Mesothelial cell of epicardium (in vitro differentiated cells): ENCODE measurements at regions not wholly inside any gene's neighbourhood (a gene's known extent, or its start where the extent isn't known, plus 50 kb on each side); places are given as distances from the start of the nearest gene placed in this dataset.

Experiments
- DNase-seq, 2 experiments: peaks; one replicate each; pipeline ENCODE4 v3.0.0; 2021; ENCODE audit warnings: low spot score in 2 of 2; ENCODE audit not compliant: unreplicated experiment in 2 of 2
- H3K27ac Mint-ChIP-seq: 2 replicates; pipeline ENCODE4 v1.8.0; 2021; ENCODE audit warnings: mixed read lengths
- H3K27me3 Mint-ChIP-seq: 2 replicates; pipeline ENCODE4 v1.8.0; 2021; ENCODE audit warnings: low read depth, mixed read lengths
- H3K36me3 Mint-ChIP-seq: 2 replicates; pipeline ENCODE4 v1.8.0; 2021; ENCODE audit warnings: mixed read lengths
- H3K4me1 Mint-ChIP-seq: 2 replicates; pipeline ENCODE4 v1.8.0; 2021; ENCODE audit warnings: mixed read lengths
- H3K4me3 Mint-ChIP-seq: 2 replicates; pipeline ENCODE4 v1.8.0; 2021; ENCODE audit warnings: mild to moderate bottlenecking, moderate library complexity, mixed read lengths
- H3K9me3 Mint-ChIP-seq: 2 replicates; pipeline ENCODE4 v1.8.0; 2021; ENCODE audit warnings: mixed read lengths
- TF ChIP-seq, protein P1 (sequence below): fragments of 200-600 bp; sonication (generic); IDR thresholded peaks from one replicate; pipeline ENCODE4 v1.5.0; 2021; ENCODE audit warnings: antibody characterized with exemption; ENCODE audit not compliant: unreplicated experiment

DNA sequence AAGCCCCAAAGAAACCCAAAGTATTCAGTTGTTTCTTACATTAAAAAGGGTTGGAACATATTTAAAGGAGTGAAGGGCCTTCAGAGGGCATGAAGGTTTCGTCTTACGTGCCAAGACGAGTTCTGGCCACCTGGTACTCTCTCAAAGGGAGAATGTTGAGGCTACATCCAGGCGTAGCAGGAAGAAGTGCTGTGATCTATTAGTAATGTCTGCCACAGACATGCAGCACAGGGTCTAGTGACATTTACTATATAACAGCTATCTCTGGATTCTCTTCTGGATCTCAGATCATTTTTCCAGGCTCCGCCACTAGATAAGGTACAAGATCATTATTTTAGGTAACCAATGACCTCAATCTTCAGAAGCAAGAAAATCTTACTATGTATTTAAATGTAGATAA lies 76.5 kb upstream of the ARID5B start:
- no peak overlapping the region for H3K27ac Mint-ChIP-seq
- DNase-seq = no peak
- no peaks in the 10 kb centered on the region for H3K36me3 Mint-ChIP-seq
- H3K27me3 Mint-ChIP-seq = no peaks in the 10 kb centered on the region
- no peak overlapping the region for H3K4me3 Mint-ChIP-seq
- no peaks in the 10 kb centered on the region for H3K9me3 Mint-ChIP-seq
- H3K4me1 Mint-ChIP-seq = peaks cover 9% of the 10 kb centered on the region
- TF ChIP-seq, protein P1, sequence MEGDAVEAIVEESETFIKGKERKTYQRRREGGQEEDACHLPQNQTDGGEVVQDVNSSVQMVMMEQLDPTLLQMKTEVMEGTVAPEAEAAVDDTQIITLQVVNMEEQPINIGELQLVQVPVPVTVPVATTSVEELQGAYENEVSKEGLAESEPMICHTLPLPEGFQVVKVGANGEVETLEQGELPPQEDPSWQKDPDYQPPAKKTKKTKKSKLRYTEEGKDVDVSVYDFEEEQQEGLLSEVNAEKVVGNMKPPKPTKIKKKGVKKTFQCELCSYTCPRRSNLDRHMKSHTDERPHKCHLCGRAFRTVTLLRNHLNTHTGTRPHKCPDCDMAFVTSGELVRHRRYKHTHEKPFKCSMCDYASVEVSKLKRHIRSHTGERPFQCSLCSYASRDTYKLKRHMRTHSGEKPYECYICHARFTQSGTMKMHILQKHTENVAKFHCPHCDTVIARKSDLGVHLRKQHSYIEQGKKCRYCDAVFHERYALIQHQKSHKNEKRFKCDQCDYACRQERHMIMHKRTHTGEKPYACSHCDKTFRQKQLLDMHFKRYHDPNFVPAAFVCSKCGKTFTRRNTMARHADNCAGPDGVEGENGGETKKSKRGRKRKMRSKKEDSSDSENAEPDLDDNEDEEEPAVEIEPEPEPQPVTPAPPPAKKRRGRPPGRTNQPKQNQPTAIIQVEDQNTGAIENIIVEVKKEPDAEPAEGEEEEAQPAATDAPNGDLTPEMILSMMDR = no peak

DNA sequence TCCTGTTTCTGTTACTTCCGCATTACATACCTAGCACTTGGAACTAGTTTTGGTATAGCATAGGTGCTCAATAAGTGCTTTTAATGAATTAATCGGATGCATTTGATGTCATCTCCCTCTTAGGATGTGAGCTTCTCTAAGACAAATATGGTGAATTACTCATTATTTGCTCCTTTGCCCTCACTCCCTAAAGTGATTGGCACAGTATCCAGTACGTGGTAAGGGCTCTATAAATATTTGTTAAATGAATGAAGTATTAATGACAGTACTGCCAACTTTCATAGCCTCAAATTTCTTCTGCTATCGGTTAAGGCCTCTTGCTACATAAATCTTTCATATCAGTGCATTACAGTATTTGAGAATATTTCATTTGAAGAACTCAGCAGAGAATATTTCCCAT lies 75.9 kb upstream of the ARID5B start:
- Mint-ChIP-seq H3K4me1 (peaks cover 9% of the 10 kb centered on the region), H3K27me3 (no peaks in the 10 kb centered on the region), H3K36me3 (no peaks in the 10 kb centered on the region), H3K27ac (peak overlapping the region; percentile 74), H3K9me3 (no peaks in the 10 kb centered on the region), H3K4me3 (no peak overlapping the region)
- TF ChIP-seq, protein P1 = no peak
- DNase-seq = no peak

DNA sequence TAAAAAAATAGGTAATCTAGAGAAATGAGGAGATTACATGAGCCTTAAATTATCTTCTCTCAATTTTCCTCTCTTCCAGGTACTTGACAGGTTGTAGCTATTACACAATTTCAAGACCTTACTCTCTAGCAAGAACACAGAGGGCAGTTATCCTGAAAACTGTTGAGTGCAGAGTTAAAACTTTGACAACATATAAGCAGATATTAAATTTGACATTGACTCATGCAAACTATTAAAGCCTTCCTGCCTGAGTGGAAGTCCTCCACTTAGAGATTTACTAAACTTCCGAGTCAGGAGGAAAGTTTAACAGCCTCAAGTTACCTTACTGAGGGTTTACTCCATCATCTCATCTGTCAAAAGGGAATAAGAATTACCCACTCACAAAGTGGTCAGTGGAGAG lies 73.5 kb upstream of the ARID5B start:
- Mint-ChIP-seq H3K27ac (no peak overlapping the region), H3K9me3 (no peaks in the 10 kb centered on the region), H3K36me3 (no peaks in the 10 kb centered on the region), H3K4me3 (no peak overlapping the region), H3K27me3 (no peaks in the 10 kb centered on the region), H3K4me1 (peaks cover 9% of the 10 kb centered on the region)
- DNase-seq = no peak
- TF ChIP-seq, protein P1 = no peak

DNA sequence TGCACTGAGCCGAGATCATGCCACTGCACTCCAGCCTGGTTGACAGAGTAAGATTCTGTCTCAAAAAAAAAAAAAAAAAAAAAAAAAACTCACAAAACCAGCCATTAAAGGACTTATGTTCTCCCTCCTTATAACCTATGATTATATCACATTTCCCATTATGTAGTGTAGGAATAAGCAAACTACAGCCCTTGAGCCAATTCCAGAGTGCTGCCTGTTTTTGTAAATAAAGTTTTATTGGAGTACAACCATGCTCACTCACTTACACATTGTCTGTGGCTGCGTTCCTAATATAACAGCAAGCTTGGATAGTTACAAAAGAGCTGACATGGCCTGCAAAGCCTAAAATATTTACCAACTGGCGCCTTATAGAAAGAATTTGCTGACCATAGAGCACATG lies 72.7 kb upstream of the ARID5B start:
- H3K4me3 Mint-ChIP-seq = no peak overlapping the region
- no peaks in the 10 kb centered on the region for H3K27me3 Mint-ChIP-seq
- TF ChIP-seq, protein P1 = no peak
- DNase-seq = no peak
- H3K27ac Mint-ChIP-seq = no peak overlapping the region
- no peaks in the 10 kb centered on the region for H3K9me3 Mint-ChIP-seq
- peaks cover 10% of the 10 kb centered on the region for H3K4me1 Mint-ChIP-seq
- H3K36me3 Mint-ChIP-seq = no peaks in the 10 kb centered on the region

DNA sequence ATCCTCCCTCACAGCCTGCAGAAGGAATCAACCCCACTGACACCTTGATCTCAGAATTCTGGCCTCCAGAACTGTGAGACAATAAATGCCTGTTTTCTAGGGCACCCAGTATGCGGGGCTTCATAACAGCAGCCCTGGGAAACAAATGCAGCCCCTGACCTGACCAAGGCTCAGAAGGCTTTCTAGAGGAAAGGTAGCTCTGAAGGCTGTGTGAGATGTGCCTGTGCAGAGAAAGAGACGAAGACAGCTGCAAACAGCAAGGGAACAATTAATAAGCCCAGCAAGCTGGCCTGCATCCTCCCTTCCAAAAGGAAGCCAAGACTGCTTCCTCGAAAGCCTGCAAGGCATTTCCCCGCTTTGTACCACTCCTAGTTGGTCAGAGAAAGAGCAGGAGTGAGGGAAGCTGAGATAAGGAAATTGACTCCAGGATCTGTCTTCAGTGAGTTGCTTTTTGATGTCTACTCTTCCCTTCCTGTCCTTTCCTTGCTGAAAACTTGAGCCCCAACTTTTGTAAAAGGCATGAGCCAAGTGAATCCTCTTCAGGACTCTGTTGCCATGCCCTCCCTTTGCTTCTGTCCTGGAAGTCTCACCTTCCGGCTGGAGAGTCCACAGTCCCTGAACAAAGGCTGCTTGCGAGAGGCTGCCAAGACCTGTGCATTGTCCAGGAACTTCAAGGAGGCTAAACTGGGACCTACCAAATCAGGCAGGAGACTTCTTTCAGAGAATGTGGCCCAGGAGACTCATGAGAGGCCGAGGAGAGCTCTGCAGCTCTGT lies 71.2 kb upstream of the ARID5B start:
- no peak overlapping the region for H3K27ac Mint-ChIP-seq

More for the DNA sequence above, 71.2 kb upstream of the ARID5B start:
- no peak for DNase-seq
- TF ChIP-seq, protein P1 = no peak
- H3K27me3 Mint-ChIP-seq = no peaks in the 10 kb centered on the region
- no peaks in the 10 kb centered on the region for H3K9me3 Mint-ChIP-seq
- no peaks in the 10 kb centered on the region for H3K36me3 Mint-ChIP-seq
- no peak overlapping the region for H3K4me3 Mint-ChIP-seq
- H3K4me1 Mint-ChIP-seq = peaks cover 24% of the 10 kb centered on the region
